BE2C (cell line): ENCODE measurements at regions not wholly inside any gene's neighbourhood (a gene's known extent, or its start where the extent isn't known, plus 50 kb on each side); places are given as distances from the start of the nearest gene placed in this dataset.

Source experiments
- DNase-seq: peaks from one replicate; pipeline ENCODE4 v3.0.0-alpha.2; 2020
- H3K27me3 ChIP-seq: fragments of 250-450 bp; sonication (Bioruptor Pico); 2 replicates; pipeline ENCODE4 v1.5.1; 2020; ENCODE audit warnings: mild to moderate bottlenecking
- H3K36me3 ChIP-seq: fragments of 250-450 bp; sonication (Bioruptor Pico); 2 replicates; pipeline ENCODE4 v1.5.1; 2020; ENCODE audit warnings: mild to moderate bottlenecking
- H3K4me1 ChIP-seq: fragments of 250-450 bp; sonication (Bioruptor Pico); 2 replicates; pipeline ENCODE4 v1.5.1; 2020
- H3K4me3 ChIP-seq: 2 replicates; pipeline ENCODE4 v1.5.1; 2011; ENCODE audit warnings: low read depth, low read length
- H3K9me3 ChIP-seq: fragments of 250-450 bp; sonication (Bioruptor Pico); 2 replicates; pipeline ENCODE4 v1.5.1; 2020
- CTCF ChIP-seq: IDR thresholded peaks from 2 replicates; pipeline ENCODE4 v1.5.1; 2012; ENCODE audit warnings: mild to moderate bottlenecking, low read depth, low read length

GRCh38 chr16:27722892-27723450 is 173.0 kb downstream of the KATNIP start:
- peaks cover 11% of the 10 kb centered on the region for H3K4me1 ChIP-seq
- H3K27me3 ChIP-seq = no peaks in the 10 kb centered on the region
- DNase-seq = no peak
- no peaks in the 10 kb centered on the region for H3K9me3 ChIP-seq
- TF ChIP-seq CTCF = no peak
- H3K4me3 ChIP-seq = no peak overlapping the region
- H3K36me3 ChIP-seq = no peaks in the 10 kb centered on the region

- TF ChIP-seq CTCF = no peak
- DNase-seq = no peak
These were observed 174.0 kb downstream of the KATNIP start for GRCh38 chr16:27723711-27724481.

GRCh38 chr16:27724482-27725235 is 174.7 kb downstream of the KATNIP start:
- DNase-seq = no peak
- no peak for TF ChIP-seq CTCF
- Histone ChIP-seq H3K9me3 (no peaks in the 10 kb centered on the region), H3K4me1 (no peaks in the 10 kb centered on the region; the same call in 1 of the 2 replicates), H3K27me3 (no peaks in the 10 kb centered on the region), H3K4me3 (no peak overlapping the region), H3K36me3 (no peaks in the 10 kb centered on the region)

More at GRCh38 chr16:27723711-27724481, 174.0 kb downstream of the KATNIP start:
- no peaks in the 10 kb centered on the region for H3K36me3 ChIP-seq
- H3K4me1 ChIP-seq = peaks cover 3% of the 10 kb centered on the region
- H3K4me3 ChIP-seq = no peak overlapping the region
- H3K9me3 ChIP-seq = no peaks in the 10 kb centered on the region
- no peaks in the 10 kb centered on the region for H3K27me3 ChIP-seq

GRCh38 chr16:27725236-27726000 is 175.5 kb downstream of the KATNIP start:
- Histone ChIP-seq H3K36me3 (no peaks in the 10 kb centered on the region), H3K4me1 (no peaks in the 10 kb centered on the region; the same call in 1 of the 2 replicates), H3K4me3 (no peak overlapping the region), H3K9me3 (no peaks in the 10 kb centered on the region), H3K27me3 (no peaks in the 10 kb centered on the region)
- no peak for TF ChIP-seq CTCF
- DNase-seq = no peak

GRCh38 chr16:27726621-27727261 is 176.8 kb downstream of the KATNIP start:
- no peaks in the 10 kb centered on the region for H3K9me3 ChIP-seq
- H3K36me3 ChIP-seq = no peaks in the 10 kb centered on the region
- no peak overlapping the region for H3K4me3 ChIP-seq
- no peak for TF ChIP-seq CTCF
- H3K4me1 ChIP-seq = no peaks in the 10 kb centered on the region; the same call in 1 of the 2 replicates
- H3K27me3 ChIP-seq = no peaks in the 10 kb centered on the region
- no peak for DNase-seq
